ENCODE measurements at regions not wholly inside any gene's neighbourhood (a gene's known extent, or its start where the extent isn't known, plus 50 kb on each side); places are given as distances from the start of the nearest gene placed in this dataset.
"Not testable (repeated sequence)": the region's sequence is repeated elsewhere in the genome, so short reads cannot be mapped to it uniquely, and the experiment has no call there.

GRCh38 chr10:84876116-84876999, 548.0 kb downstream of the CCSER2 start:
- no peaks in the 10 kb centered on the region for H3K36me3 ChIP-seq
- no peaks in the 10 kb centered on the region for H3K27me3 ChIP-seq
- no peak for DNase-seq
- no peaks in the 10 kb centered on the region for H3K9me3 ChIP-seq
- 23 to 29% methylated on average over 2 to 4 of the region's 4 CpGs for WGBS, 2 donors (ENCODE audit: low coverage in 1 of 2)
- H3K27ac ChIP-seq, result no peak overlapping the region
- H3K4me1 ChIP-seq, result peaks cover 0 to 7% (median 0%) of the 10 kb centered on the region in 4 donors
- intact Hi-C loops (cut with DNase I; ENCODE audit: low total_unique reads), result no loop called here
- in situ Hi-C loops (cut with MboI; ENCODE audit: low pct_ligation_motif_present in 1 of 4, low pct_unique_long_range_greater_than_20kb in 1 of 4, low sequenced_read_pairs in 3 of 4), result no loop called here
- TF ChIP-seq POLR2A (IDR thresholded peaks at IDR 0.05), result no peak
- no peak for TF ChIP-seq POLR2AphosphoS5 (IDR thresholded peaks at IDR 0.05)
- TF ChIP-seq, protein P1, sequence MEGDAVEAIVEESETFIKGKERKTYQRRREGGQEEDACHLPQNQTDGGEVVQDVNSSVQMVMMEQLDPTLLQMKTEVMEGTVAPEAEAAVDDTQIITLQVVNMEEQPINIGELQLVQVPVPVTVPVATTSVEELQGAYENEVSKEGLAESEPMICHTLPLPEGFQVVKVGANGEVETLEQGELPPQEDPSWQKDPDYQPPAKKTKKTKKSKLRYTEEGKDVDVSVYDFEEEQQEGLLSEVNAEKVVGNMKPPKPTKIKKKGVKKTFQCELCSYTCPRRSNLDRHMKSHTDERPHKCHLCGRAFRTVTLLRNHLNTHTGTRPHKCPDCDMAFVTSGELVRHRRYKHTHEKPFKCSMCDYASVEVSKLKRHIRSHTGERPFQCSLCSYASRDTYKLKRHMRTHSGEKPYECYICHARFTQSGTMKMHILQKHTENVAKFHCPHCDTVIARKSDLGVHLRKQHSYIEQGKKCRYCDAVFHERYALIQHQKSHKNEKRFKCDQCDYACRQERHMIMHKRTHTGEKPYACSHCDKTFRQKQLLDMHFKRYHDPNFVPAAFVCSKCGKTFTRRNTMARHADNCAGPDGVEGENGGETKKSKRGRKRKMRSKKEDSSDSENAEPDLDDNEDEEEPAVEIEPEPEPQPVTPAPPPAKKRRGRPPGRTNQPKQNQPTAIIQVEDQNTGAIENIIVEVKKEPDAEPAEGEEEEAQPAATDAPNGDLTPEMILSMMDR (IDR thresholded peaks at IDR 0.05), result no peak
- TF ChIP-seq EP300 (IDR thresholded peaks at IDR 0.05; ENCODE audit: low read depth), result no peak
- no peak overlapping the region for H3K4me3 ChIP-seq

DNA sequence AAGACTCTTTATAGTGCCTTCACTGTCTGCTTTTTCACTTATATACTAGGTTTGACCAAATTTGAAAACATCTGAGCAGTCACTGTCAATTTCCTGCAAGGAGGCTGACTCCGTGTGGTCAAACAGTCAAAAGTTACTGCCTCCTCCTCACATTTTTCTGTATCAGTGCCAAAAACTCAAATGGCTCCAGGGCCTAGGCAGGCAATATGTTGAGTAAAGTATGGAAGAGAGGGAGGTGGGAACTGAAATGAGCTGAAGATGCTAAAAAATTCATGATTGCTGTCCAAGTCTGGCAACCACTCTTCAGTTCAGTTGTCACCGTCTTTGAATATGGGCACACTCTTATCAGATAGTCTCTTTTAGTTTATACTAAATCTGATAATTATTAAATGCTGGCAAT, 551.6 kb downstream of the CCSER2 start:
- H3K9me3 ChIP-seq, result no peaks in the 10 kb centered on the region
- peaks cover 0 to 7% (median 0%) of the 10 kb centered on the region in 4 donors for H3K4me1 ChIP-seq
- TF ChIP-seq POLR2A (IDR thresholded peaks at IDR 0.05), result no peak
- H3K27ac ChIP-seq, result no peak overlapping the region
- intact Hi-C loops (cut with DNase I; ENCODE audit: low total_unique reads), result no loop called here
- in situ Hi-C loops (cut with MboI; ENCODE audit: low pct_ligation_motif_present in 1 of 4, low pct_unique_long_range_greater_than_20kb in 1 of 4, low sequenced_read_pairs in 3 of 4), result no loop called here
- no peak for DNase-seq
- H3K36me3 ChIP-seq, result no peaks in the 10 kb centered on the region
- H3K27me3 ChIP-seq, result no peaks in the 10 kb centered on the region
- WGBS, 2 donors (ENCODE audit: low coverage in 1 of 2), result 46 to 69% methylated on average over 2 of the region's 2 CpGs
- no peak overlapping the region for H3K4me3 ChIP-seq

DNA sequence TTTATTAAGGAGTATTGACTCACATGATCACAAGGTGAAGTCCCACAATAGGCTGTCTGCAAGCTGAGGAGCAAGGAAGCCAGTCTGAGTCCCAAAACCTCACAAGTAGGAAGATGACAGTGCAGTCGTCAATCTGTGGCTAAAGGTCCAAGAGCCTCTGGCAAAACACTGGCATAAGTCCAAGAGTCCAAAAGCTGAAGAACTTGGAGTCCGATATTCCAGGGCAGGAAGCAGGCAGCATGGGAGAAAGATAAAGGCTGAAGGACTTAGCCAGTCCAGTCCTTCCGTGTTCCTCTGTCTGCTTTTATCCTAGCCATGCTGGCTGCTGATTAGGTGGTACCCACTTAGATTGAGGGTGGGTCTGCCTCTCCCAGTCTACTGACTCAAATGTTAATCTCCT, 553.3 kb downstream of the CCSER2 start:
- WGBS, 2 donors (ENCODE audit: low coverage in 1 of 2), result 77 to 100% methylated on average over 2 to 3 of the region's 3 CpGs
- H3K4me3 ChIP-seq; H3K27ac ChIP-seq; H3K4me1 ChIP-seq; H3K36me3 ChIP-seq; in situ Hi-C loops (cut with MboI; ENCODE audit: low pct_ligation_motif_present in 1 of 4, low pct_unique_long_range_greater_than_20kb in 1 of 4, low sequenced_read_pairs in 3 of 4); DNase-seq; H3K27me3 ChIP-seq; intact Hi-C loops (cut with DNase I; ENCODE audit: low total_unique reads); H3K9me3 ChIP-seq: not testable (repeated sequence)

DNA sequence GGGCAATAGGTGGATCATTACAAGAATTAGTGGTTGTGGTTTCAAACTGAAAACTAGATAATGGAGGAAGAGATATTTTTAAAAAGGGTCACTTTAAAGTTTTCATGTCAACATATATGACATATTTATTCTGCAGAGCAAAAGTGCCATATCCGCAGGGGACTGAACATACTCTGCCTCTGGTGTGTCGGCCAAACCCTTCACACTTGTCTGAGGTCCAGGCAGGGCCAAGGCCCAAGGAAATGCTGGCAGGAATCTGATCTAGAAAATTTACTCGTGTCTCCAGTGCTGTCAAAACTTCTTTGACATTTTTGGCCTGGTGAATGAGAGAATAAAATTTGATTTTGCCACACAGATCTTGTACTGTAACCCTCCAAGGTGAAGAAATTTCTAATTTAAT, 562.3 kb downstream of the CCSER2 start:
- H3K4me3 ChIP-seq, result no peak overlapping the region
- in situ Hi-C loops (cut with MboI; ENCODE audit: low pct_ligation_motif_present in 1 of 4, low pct_unique_long_range_greater_than_20kb in 1 of 4, low sequenced_read_pairs in 3 of 4) (no loop called here), intact Hi-C loops (cut with DNase I; ENCODE audit: low total_unique reads) (no loop called here)
- H3K36me3 ChIP-seq, result no peaks in the 10 kb centered on the region
- no peaks in the 10 kb centered on the region for H3K9me3 ChIP-seq
- 68 to 100% methylated on average over 2 to 3 of the region's 3 CpGs for WGBS, 2 donors (ENCODE audit: low coverage in 1 of 2)
- DNase-seq, result no peak
- H3K4me1 ChIP-seq, result no peaks in the 10 kb centered on the region
- TF ChIP-seq, protein P1 (IDR thresholded peaks at IDR 0.05), result no peak
- no peak for TF ChIP-seq POLR2AphosphoS5 (IDR thresholded peaks at IDR 0.05)
- TF ChIP-seq EP300 (IDR thresholded peaks at IDR 0.05; ENCODE audit: low read depth), result no peak
- no peak for TF ChIP-seq POLR2A (IDR thresholded peaks at IDR 0.05)
- no peak overlapping the region for H3K27ac ChIP-seq
- H3K27me3 ChIP-seq, result no peaks in the 10 kb centered on the region

DNA sequence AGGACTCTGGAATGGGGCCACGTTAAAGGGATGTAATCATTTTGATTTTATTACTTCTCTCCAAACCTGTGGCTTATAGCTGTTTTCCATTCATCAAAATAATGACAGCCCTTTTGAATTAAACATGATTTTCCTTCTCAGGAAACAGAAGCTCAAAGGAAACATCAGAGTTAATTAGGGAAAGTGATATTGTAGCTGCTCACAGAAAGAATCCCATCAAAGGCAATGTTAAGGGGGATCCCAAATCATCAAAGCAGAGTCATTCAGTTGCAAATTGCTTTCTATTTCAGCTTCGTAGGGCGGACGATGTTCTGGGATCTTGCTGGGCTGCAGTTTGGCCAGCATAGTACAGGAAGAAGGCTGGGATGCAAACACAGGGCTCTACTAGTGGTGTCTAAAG, 563.2 kb downstream of the CCSER2 start:
- Histone ChIP-seq H3K9me3 (no peaks in the 10 kb centered on the region), H3K27me3 (no peaks in the 10 kb centered on the region), H3K36me3 (no peaks in the 10 kb centered on the region), H3K4me3 (no peak overlapping the region), H3K4me1 (no peaks in the 10 kb centered on the region), H3K27ac (no peak overlapping the region)
- intact Hi-C loops (cut with DNase I; ENCODE audit: low total_unique reads) (no loop called here), in situ Hi-C loops (cut with MboI; ENCODE audit: low pct_ligation_motif_present in 1 of 4, low pct_unique_long_range_greater_than_20kb in 1 of 4, low sequenced_read_pairs in 3 of 4) (no loop called here)
- no peak for TF ChIP-seq POLR2AphosphoS5 (IDR thresholded peaks at IDR 0.05)
- TF ChIP-seq, protein P1 (IDR thresholded peaks at IDR 0.05), result no peak
- no peak for TF ChIP-seq POLR2A (IDR thresholded peaks at IDR 0.05)
- TF ChIP-seq EP300 (IDR thresholded peaks at IDR 0.05; ENCODE audit: low read depth), result no peak
- 53 to 59% methylated on average over 4 of the region's 4 CpGs for WGBS, 2 donors (ENCODE audit: low coverage in 1 of 2)
- DNase-seq, result no peak

Data from transverse colon (tissue), 4 donors.